ENCODE measurements at regions not wholly inside any gene's neighbourhood (a gene's known extent, or its start where the extent isn't known, plus 50 kb on each side); places are given as distances from the start of the nearest gene placed in this dataset.
A peak's percentile ranks its signal among the peaks of the same experiment; 100 is the strongest.

GRCh38 chr5:57711471-57711870, 228.9 kb upstream of the ACTBL2 start:
- DNase-seq: no peak
- H3K9me3 Mint-ChIP-seq: no peaks in the 10 kb centered on the region
- peaks cover 2% of the 10 kb centered on the region for H3K27me3 Mint-ChIP-seq
- H3K36me3 Mint-ChIP-seq (ENCODE audit: low read depth): no peaks in the 10 kb centered on the region
- intact Hi-C loops (cut with micrococcal nuclease): no loop called here
- H3K4me3 Mint-ChIP-seq: no peak overlapping the region
- no peak overlapping the region for H3K27ac Mint-ChIP-seq
- no peaks in the 10 kb centered on the region for H3K4me1 Mint-ChIP-seq

GRCh38 chr5:57710126-57710525, 227.5 kb upstream of the ACTBL2 start:
- no peak overlapping the region for H3K4me3 Mint-ChIP-seq
- H3K9me3 Mint-ChIP-seq: no peaks in the 10 kb centered on the region
- intact Hi-C loops (cut with micrococcal nuclease): no loop called here

GRCh38 chr5:57705769-57706168, 223.2 kb upstream of the ACTBL2 start:
- peak; percentile 4 for DNase-seq

More at GRCh38 chr5:57710126-57710525, 227.5 kb upstream of the ACTBL2 start:
- H3K36me3 Mint-ChIP-seq (ENCODE audit: low read depth): no peaks in the 10 kb centered on the region
- H3K27ac Mint-ChIP-seq: no peak overlapping the region
- no peaks in the 10 kb centered on the region for H3K27me3 Mint-ChIP-seq
- no peaks in the 10 kb centered on the region for H3K4me1 Mint-ChIP-seq
- peak; percentile 20 for DNase-seq

GRCh38 chr5:57703721-57704120, 221.1 kb upstream of the ACTBL2 start:
- H3K4me3 Mint-ChIP-seq: no peak overlapping the region
- no peaks in the 10 kb centered on the region for H3K36me3 Mint-ChIP-seq (ENCODE audit: low read depth)
- peaks cover 2% of the 10 kb centered on the region for H3K27me3 Mint-ChIP-seq
- no peak overlapping the region for H3K27ac Mint-ChIP-seq
- no peaks in the 10 kb centered on the region for H3K4me1 Mint-ChIP-seq
- intact Hi-C loops (cut with micrococcal nuclease): no loop called here
- H3K9me3 Mint-ChIP-seq: no peaks in the 10 kb centered on the region
- DNase-seq: no peak

More at GRCh38 chr5:57705769-57706168, 223.2 kb upstream of the ACTBL2 start:
- intact Hi-C loops (cut with micrococcal nuclease): no loop called here
- H3K4me1 Mint-ChIP-seq: no peaks in the 10 kb centered on the region
- no peaks in the 10 kb centered on the region for H3K27me3 Mint-ChIP-seq
- H3K9me3 Mint-ChIP-seq: no peaks in the 10 kb centered on the region
- H3K27ac Mint-ChIP-seq: no peak overlapping the region
- no peaks in the 10 kb centered on the region for H3K36me3 Mint-ChIP-seq (ENCODE audit: low read depth)
- no peak overlapping the region for H3K4me3 Mint-ChIP-seq

GRCh38 chr5:57700484-57700883, 217.9 kb upstream of the ACTBL2 start:
- DNase-seq: peak; percentile 11
- no peaks in the 10 kb centered on the region for H3K36me3 Mint-ChIP-seq (ENCODE audit: low read depth)
- H3K9me3 Mint-ChIP-seq: no peaks in the 10 kb centered on the region
- H3K4me1 Mint-ChIP-seq: no peaks in the 10 kb centered on the region
- H3K4me3 Mint-ChIP-seq: no peak overlapping the region
- intact Hi-C loops (cut with micrococcal nuclease): no loop called here
- no peak overlapping the region for H3K27ac Mint-ChIP-seq
- peaks cover 2% of the 10 kb centered on the region for H3K27me3 Mint-ChIP-seq

GRCh38 chr5:57700072-57700471, 217.5 kb upstream of the ACTBL2 start:
- intact Hi-C loops (cut with micrococcal nuclease): no loop called here
- H3K4me1 Mint-ChIP-seq: no peaks in the 10 kb centered on the region
- H3K27ac Mint-ChIP-seq: no peak overlapping the region
- DNase-seq: peak; percentile 16
- H3K36me3 Mint-ChIP-seq (ENCODE audit: low read depth): no peaks in the 10 kb centered on the region
- no peaks in the 10 kb centered on the region for H3K9me3 Mint-ChIP-seq
- peaks cover 2% of the 10 kb centered on the region for H3K27me3 Mint-ChIP-seq
- H3K4me3 Mint-ChIP-seq: no peak overlapping the region

- intact Hi-C loops (cut with micrococcal nuclease): no loop called here
Measured at GRCh38 chr5:57698802-57699201, 216.2 kb upstream of the ACTBL2 start.

GRCh38 chr5:57698086-57698485, 215.5 kb upstream of the ACTBL2 start:
- H3K27me3 Mint-ChIP-seq: peaks cover 2% of the 10 kb centered on the region
- intact Hi-C loops (cut with micrococcal nuclease): no loop called here
- no peak for DNase-seq
- H3K36me3 Mint-ChIP-seq (ENCODE audit: low read depth): no peaks in the 10 kb centered on the region
- no peak overlapping the region for H3K4me3 Mint-ChIP-seq
- H3K4me1 Mint-ChIP-seq: no peaks in the 10 kb centered on the region
- H3K27ac Mint-ChIP-seq: no peak overlapping the region
- H3K9me3 Mint-ChIP-seq: no peaks in the 10 kb centered on the region

More at GRCh38 chr5:57698802-57699201, 216.2 kb upstream of the ACTBL2 start:
- Mint-ChIP-seq H3K4me1 (no peaks in the 10 kb centered on the region), H3K9me3 (no peaks in the 10 kb centered on the region), H3K27me3 (peaks cover 2% of the 10 kb centered on the region), H3K36me3 (ENCODE audit: low read depth) (no peaks in the 10 kb centered on the region), H3K4me3 (no peak overlapping the region), H3K27ac (no peak overlapping the region)
- peak; percentile 2 for DNase-seq

GRCh38 chr5:57696825-57697570, 214.4 kb upstream of the ACTBL2 start:
- intact Hi-C loops (cut with micrococcal nuclease): no loop called here
- Mint-ChIP-seq H3K27ac (no peak overlapping the region), H3K36me3 (ENCODE audit: low read depth) (no peaks in the 10 kb centered on the region), H3K27me3 (peaks cover 2% of the 10 kb centered on the region), H3K4me1 (peaks cover 1% of the 10 kb centered on the region), H3K9me3 (no peaks in the 10 kb centered on the region), H3K4me3 (no peak overlapping the region)
- peak; percentile 21 for DNase-seq

GRCh38 chr5:57696389-57696769, 213.8 kb upstream of the ACTBL2 start:
- Mint-ChIP-seq H3K36me3 (ENCODE audit: low read depth) (no peaks in the 10 kb centered on the region), H3K4me1 (peaks cover 1% of the 10 kb centered on the region), H3K4me3 (no peak overlapping the region), H3K27me3 (peaks cover 2% of the 10 kb centered on the region), H3K9me3 (no peaks in the 10 kb centered on the region), H3K27ac (no peak overlapping the region)
- DNase-seq: peak; percentile 6
- intact Hi-C loops (cut with micrococcal nuclease): no loop called here

- Mint-ChIP-seq H3K27me3 (peaks cover 2% of the 10 kb centered on the region), H3K4me3 (no peak overlapping the region), H3K9me3 (no peaks in the 10 kb centered on the region), H3K36me3 (ENCODE audit: low read depth) (no peaks in the 10 kb centered on the region), H3K4me1 (peaks cover 1% of the 10 kb centered on the region), H3K27ac (no peak overlapping the region)
- intact Hi-C loops (cut with micrococcal nuclease): no loop called here
- peak; percentile 40 for DNase-seq
Measured at GRCh38 chr5:57695706-57696388, 213.2 kb upstream of the ACTBL2 start.

- intact Hi-C loops (cut with micrococcal nuclease): no loop called here
- H3K9me3 Mint-ChIP-seq: no peaks in the 10 kb centered on the region
- no peak overlapping the region for H3K27ac Mint-ChIP-seq
- peaks cover 1% of the 10 kb centered on the region for H3K4me1 Mint-ChIP-seq
- no peak overlapping the region for H3K4me3 Mint-ChIP-seq
- no peaks in the 10 kb centered on the region for H3K36me3 Mint-ChIP-seq (ENCODE audit: low read depth)
- H3K27me3 Mint-ChIP-seq: no peaks in the 10 kb centered on the region
- no peak for DNase-seq
Measured at GRCh38 chr5:57695179-57695578, 212.6 kb upstream of the ACTBL2 start.

- Mint-ChIP-seq H3K9me3 (no peaks in the 10 kb centered on the region), H3K4me3 (no peak overlapping the region), H3K4me1 (peaks cover 1% of the 10 kb centered on the region), H3K27ac (no peak overlapping the region), H3K27me3 (no peaks in the 10 kb centered on the region), H3K36me3 (ENCODE audit: low read depth) (no peaks in the 10 kb centered on the region)
- DNase-seq: peak; percentile 2
- intact Hi-C loops (cut with micrococcal nuclease): no loop called here
Measured at GRCh38 chr5:57693488-57694305, 211.1 kb upstream of the ACTBL2 start.

All from activated CD4-positive, alpha-beta T cell treated with anti-CD3 and anti-CD28 coated beads, Interleukin-2, amount 10 ng/mL, durations not matched to agents 24 days and 14 days (primary cell).